HG03354 (cell line): ENCODE measurements at regions not wholly inside any gene's neighbourhood (a gene's known extent, or its start where the extent isn't known, plus 50 kb on each side); places are given as distances from the start of the nearest gene placed in this dataset.
"Not testable (repeated sequence)": the region's sequence is repeated elsewhere in the genome, so short reads cannot be mapped to it uniquely, and the experiment has no call there.

Source experiments
- ATAC-seq: cut with Tn5 transposase; IDR thresholded peaks from one replicate; pipeline ENCODE4 v1.9.1; 2021; ENCODE audit warnings: mild to moderate bottlenecking; ENCODE audit not compliant: unreplicated experiment, poor library complexity, severe bottlenecking

DNA sequence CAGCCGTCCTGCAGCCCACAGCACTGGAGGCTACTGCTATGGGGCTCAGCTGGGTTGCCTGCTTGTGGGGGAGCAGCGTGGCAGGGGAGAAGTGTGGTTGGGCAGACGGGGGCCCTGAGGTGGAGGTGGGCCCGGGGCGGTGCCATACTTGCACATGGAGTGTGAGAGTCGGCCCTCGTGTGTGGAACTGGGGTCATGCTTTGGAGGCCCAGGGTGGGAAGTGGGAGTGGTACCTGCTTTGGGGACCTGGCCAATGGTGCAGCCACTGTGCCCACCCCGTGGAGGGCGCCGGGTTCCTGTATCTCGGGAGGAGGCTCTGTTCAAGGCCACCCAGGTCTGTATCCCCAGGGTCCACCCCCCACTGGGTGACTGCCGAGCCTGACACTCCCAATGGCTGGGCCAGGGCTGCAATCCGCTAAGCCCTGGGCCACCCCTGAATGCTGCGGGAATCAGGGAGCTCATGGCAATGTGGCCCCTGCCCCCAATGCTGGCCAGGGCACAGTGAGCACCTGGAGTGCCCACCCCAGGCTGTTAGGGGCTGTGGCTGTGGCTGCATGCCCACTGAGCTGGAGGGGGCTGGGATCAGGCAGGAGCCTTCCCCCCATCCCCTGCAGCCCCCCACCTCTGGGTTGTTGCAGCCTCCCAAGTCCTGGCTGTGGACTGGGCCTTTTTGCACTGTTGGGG is 157.9 kb upstream of the SLC38A2 start:
- ATAC-seq: no peak

DNA sequence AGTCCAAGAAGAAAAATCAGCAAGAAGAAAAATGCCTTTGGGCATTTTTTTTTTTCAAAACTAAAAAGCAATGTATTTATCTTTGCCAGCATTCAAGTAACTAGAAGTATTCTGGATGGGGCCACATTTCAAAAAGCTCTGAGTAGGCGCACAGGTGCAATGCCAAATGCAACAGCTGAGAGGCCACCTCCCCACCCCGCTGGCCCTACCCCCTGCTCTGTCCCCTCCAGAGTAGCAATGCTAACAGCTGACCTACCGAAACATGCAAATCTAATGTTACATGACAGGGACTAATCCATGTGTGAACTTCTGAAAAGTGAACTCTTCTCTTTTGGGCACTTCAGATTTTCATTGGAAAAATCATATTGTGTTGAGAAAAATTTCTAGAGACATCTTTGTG is 153.7 kb upstream of the SLC38A2 start:
- no peak for ATAC-seq

DNA sequence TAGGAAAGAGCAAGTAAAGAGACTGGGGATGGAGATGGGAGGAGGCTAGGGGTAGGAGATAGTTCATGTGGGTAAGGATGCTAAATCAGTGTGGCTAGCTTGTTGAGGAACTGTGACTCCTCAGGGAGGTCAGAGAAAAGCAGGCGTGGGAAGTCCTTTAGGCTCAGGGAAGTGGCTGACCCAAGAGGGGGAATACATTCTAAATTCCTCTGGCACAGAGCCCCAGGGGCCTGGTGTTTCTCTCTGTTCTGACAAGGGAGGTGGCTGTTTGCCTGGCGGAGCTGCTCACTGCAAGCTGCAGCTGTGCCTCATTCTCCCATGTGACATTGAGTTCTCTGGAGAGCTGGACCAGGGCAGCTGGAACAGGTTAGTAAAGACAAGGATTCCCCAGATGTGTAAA is 152.2 kb upstream of the SLC38A2 start:
- no peak for ATAC-seq

DNA sequence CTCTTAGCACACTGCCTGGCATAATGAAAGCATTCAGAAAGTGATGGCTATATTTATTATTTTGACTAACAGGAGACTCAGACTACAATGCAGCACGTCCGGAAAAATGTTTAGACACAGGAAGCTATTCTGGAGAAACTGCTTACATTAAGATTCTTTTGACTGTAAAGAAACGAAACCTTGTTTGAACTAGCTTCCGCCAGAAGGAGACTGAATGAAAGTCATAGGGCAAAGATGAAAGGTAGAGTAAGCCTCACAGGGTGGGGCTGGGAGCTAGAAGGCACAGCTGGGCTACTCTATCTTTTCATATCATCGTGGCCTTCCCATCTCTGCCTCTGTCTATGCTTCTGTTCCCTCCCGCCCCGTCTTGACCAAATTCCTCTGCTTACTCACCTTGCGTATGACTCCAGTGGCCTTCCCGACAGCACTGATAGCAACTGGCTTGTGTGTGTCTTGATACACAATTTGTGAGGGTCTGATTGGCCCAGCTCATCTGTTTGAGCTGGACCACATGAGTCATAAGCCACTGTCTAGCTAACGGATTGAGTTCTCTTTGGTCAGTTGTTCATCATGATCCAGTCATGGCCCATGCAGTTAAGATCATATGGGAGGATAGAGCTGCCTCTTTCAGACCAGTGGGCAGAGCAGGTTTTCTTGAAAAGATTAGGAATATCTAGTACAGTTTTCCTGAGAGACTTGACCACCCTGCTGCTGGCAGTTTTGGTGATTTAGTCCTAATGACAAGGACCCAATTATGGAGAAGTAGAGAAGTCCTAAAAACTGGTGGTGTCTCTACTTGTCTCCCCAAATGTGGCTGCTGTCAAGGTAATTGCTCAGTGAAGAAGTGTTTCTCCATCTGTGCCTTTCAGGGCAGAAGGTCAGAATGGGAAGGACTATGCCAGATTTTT is 151.5 kb upstream of the SLC38A2 start:
- no peak for ATAC-seq

DNA sequence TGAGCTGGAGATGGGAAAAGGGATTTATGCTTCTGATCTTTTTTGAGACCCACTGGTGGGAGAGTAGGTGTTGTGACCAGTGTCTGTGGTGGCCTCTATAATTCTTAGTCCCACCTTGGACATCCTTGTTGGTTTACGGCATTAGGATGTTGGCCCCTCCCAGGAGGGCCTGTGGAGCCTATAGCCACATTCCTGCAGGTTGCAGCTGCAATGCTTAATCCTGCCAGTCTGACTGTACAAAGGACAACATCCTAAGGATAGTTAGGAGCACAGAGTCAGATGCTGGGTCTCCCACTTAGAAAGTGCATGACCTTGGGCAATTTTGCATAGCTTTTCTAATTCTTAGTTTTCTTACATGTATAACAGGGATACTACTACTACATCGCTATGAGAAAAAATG is 150.9 kb upstream of the SLC38A2 start:
- ATAC-seq: no peak

DNA sequence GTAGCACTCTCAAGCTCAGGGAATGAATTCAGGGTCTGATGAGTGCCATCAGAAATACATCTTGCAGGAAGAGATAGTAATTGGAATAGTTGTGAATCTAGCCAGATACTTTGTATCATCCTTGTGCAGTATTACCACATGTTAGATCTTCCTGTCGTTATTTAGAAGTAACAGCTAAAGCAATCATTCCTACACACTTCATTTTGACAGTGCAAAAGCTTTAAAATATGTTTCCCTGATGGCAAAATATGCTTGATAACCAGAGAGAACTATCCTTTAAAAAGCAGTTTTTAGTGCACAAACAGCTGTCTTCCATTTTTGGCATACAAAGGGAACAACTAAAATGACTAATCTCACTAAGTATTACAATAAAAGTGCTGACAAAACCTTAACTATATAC is 149.5 kb upstream of the SLC38A2 start:
- ATAC-seq: no peak

DNA sequence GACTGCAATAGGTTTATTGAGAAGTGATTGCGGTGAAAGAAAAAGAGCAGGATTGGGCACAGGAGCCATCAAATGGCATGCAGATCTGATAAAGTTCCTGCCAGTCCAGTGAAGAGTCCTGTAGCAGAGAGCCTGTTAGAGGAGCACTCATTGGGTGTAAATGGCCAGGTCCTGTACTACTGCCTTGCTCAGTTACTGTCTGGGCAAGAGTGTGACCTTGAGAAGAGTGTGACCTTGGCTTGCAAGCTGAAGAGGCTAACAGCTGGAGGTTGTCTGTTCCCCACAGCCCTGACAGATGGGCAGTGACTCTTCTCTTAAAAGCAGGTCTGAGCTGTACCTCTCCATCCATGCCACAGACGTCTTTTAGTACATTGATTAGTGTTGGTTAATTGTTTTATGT is 148.6 kb upstream of the SLC38A2 start:
- ATAC-seq: no peak

DNA sequence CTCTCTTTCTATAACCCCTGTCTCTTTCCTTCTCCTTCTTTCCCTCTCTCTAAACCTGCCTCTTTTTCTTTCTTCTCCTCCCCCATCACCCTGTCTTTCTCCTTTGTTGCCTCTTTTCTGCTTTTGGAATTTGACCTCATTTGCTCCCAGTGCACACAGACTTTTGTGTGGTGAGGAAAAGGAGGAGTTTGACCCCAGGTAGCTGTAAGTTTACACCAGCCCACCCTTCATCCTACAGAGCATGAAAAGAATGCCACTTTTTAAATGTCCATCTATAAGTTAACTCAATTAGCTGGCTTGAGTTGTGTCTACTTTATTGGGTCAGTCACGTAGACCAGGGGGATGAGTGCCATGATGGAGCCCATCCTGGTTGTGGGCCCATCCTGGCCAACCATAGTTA is 146.8 kb upstream of the SLC38A2 start:
- ATAC-seq: no peak

DNA sequence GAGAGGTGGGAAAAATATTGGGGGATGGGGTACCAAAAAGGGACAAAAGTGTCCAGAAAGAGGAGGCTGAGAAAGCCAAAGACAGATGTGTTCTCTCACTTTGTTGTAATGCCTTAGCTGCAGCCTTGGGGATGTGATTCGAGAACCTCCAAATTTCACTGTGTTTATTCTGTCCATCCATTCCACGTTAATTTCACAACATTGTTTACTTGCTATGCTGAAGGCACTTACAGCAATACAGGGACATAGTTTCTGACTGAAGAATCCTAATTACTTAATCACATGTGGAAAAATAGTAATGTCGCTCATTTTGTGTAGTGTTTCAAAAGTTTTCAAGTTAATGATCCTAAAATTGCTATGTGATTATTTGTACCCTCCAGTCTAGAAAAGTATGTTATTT is 146.2 kb upstream of the SLC38A2 start:
- ATAC-seq: no peak

DNA sequence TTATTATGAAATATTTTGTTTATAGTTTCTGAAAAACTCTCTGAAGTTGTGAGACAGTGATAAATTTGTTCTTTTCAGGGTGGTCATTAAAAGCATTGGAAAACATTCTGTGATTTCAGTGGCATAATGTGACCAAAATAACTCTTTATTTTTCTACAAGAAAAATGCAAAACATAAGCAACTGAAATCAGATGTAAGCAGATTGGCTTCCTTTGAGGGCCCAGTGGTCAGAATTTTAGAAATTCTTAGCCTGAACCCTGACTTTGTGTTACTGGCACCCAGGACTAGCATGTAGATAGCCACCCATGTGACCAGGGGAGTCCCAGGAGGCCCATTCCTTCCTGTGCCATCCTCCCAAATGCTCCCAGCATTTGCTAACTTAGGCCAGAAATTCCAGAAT is 145.6 kb upstream of the SLC38A2 start:
- no peak for ATAC-seq

DNA sequence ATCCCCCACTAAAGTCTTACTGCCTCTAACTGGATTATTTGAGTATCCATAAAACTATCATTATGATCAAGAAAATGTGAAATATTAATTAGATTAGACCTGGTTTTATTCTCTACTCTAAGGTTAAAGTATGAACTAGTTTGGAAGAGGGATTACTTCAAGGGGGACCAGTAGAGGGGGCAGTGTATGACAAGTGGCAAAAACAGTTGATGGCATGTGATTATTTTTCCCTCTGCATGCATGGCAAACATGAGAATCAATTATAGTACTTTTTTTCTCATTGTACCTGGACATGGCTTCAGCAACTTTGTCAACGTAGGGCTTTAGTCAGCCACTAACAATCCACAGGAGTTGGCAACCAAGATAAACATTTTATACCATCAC is 145.0 kb upstream of the SLC38A2 start:
- ATAC-seq: peak; percentile 45

DNA sequence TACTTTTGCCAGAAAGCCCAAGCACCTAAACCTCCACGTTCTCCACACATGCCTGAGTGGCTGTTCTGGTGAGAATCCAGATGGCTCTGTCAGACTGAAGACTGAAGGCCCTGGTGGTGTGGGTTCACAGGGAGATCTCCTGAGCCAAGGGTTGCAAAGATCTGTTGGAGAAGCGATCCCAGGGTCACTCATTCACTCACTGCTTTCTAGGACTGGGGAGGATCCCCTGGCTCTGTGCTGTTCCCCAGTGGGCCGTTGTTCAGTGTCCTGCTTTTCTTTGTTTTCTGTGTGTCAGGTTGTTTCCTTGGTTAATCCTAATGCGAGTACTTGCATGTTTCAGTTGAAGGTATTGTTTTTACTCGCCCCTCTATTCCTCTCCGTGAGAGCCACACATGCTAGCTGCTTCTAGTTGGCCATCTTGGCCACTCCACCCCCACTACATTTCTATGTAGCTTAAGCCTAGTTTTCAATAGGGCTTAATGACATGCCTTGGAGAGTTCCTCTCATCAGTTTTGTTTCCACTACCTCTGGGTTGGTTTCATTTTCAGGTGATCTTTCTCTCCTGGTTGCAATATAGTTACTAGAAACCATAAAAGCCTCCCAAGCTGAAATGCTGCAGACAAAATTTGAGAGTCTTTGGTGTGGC is 144.5 kb upstream of the SLC38A2 start:
- ATAC-seq: peak; percentile 97

DNA sequence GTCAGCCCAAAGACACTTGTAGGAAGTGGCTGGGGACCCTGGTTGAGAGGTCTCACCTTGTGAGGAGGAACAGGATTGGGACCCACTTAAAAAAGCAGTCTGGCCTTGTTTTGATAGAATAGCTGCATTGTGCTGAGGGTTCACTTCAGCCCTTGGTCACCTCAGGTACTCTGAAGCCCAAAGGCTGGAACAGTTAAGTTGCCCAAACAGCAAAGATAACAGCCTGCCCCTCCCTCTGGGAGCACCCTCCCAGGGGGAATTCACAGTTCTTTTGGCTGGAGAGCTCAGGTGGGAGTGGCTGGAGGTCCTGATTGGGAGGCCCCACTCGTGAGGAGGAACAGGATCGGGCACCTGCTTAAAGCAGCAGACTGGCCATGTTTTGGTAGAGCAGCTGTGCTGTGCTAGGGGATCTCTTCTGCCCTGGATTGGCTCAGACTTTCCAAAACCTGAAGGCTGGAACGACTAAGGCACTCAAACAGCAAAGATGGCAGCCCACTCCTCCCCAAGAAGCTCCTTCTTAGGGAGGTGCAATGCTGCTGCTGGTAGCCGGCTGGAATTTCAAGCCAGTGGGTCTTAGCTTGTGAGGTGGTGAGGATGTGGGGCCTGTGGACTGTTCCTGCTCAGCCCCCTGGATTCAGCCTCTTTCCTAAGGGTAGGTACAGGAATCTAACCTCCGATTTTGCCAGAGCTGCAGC is 143.8 kb upstream of the SLC38A2 start:
- ATAC-seq: no peak

DNA sequence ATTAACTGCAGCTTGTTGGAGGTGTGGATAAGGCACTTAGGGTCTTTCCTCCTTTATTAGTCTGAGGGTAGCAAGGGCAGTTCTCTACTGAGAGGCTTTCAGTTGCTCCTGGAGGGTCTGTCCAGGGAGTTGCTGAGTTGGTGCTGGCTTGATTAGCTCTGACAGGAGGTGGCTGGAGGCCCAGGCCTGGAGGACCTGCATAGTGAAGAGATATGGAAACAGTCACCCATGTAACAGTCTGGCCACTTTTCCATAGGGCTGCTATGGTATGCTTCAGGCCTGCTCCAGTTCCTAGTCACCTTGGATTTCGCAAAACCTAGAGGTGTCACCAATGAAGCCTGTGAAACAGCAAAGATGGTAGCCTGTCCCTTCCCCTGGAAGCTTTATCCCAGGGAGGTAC is 143.3 kb upstream of the SLC38A2 start:
- no peak for ATAC-seq

DNA sequence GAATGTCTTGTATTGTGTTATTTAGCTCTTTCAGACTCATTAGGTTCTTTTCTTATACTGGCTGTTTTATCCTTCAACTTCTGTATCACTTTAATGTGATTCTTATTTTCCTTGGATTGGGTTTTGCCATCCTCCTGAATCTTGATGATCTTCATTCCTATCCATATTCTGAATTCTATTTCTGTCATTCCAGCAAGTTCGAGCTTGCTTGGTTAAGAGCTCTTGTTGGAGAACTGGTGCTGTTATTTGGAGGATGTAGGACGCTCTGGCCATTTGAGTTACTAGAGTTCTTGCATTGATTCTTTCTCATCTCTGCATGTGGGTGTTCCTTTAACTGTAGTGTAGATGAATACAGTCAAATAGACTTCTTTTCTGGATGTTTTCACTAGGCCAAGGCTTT is 142.3 kb upstream of the SLC38A2 start:
- no peak for ATAC-seq

DNA sequence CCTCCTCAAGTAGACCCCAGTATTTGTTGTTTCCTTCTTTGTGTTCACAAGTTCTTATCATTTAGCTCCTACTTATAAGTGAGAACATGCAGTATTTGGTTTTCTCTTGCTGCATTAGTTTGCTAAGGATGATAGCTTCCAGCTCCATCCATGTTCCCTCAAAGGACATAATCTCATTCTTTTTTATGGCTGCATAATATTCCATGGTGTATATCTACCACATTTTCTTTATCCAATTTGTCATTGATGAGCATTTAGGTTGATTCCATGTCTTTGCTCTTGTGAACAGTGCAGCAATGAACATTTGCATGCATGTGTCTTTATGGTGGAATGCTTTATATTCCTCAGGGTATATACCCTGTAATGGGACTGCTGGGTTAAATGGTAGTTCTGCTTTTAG is 137.7 kb upstream of the SLC38A2 start:
- ATAC-seq: not testable (repeated sequence)

DNA sequence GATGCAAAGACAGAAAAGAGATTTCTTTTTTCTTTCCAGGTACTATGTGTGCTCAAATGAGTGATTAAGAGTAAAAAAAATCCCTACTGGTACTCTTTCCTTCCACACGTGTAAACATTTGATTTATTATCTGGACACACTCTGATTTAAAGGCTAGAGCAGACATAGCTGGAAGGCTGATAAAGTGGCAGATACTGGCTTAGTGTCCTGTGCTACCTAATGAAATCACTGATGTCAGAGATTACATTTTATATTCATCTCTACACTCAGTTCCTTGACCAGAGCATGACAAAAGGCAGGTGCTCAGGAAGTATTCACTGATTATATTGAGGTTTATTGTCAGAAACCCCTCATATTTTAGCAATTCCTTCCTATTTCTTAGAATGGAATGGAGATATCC is 136.6 kb upstream of the SLC38A2 start:
- no peak for ATAC-seq

DNA sequence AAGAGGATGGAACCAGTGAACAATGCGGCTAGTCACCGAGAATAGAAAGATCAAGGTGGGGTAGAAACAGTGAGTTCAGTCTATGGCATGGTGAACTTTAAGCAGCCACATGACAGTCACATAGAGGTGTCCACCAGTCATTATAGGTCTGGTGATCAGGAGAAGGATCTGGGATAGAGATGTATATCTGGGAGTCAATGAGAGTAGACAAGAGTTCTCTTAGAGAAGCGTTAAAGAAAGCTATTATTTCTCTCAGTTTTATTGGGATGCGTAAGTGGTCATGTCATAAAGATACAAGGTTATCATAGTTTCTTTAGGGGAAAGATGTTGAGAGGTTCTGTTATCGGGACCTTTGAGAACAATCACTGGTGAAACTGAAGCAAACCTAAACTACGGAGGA is 136.1 kb upstream of the SLC38A2 start:
- ATAC-seq: no peak

DNA sequence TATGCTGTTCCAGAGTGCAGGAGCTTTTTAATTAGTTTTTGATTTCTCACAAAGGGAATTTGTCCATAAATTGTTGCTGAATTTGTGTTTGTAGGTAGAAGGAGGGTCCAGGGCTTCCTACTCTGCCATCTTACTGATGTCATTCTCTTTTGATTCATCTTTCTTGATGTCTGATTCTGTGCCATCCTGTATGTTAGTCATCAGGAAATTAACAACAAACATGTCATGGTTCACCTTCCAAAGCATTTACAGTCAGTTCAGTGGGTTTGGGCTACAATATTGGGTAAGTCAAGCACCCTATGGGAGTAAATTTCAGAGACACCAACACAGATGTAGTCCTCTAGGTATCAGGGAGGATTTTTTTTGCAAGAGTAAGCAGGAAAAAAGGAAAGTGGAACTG is 135.2 kb upstream of the SLC38A2 start:
- ATAC-seq: no peak

DNA sequence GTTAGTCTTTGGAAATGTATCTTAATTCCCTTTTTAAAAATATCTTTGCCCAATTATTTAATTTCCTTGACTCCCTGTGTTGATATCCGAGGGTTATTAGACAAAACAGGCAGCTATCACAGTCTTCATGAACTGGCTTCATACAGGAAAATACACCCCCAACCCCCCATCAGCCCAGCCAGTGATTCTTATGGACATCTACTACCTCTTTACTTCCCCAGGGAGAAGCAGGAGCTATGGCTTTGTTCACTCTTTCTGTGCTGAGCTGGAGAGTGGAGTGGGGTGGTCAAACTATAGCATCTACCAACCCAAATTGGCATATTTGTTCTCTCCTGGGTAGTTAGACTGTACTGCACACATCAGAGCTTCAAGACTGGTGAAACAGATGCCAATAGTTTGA is 134.4 kb upstream of the SLC38A2 start:
- ATAC-seq: no peak
